OCI-M2 (cell line): ENCODE measurements at regions not wholly inside any gene's neighbourhood (a gene's known extent, or its start where the extent isn't known, plus 50 kb on each side); places are given as distances from the start of the nearest gene placed in this dataset.
"Not testable (repeated sequence)": the region's sequence is repeated elsewhere in the genome, so short reads cannot be mapped to it uniquely, and the experiment has no call there.

Experiments used
- DNase-seq: peaks from one replicate; lab custom pipeline; 2025; ENCODE audit not compliant: unreplicated experiment; lab: John Stamatoyannopoulos, UW

GRCh38 chr3:22856811-22857210 is 346.3 kb upstream of the UBE2E2 start:
- DNase-seq, result no peak

DNA sequence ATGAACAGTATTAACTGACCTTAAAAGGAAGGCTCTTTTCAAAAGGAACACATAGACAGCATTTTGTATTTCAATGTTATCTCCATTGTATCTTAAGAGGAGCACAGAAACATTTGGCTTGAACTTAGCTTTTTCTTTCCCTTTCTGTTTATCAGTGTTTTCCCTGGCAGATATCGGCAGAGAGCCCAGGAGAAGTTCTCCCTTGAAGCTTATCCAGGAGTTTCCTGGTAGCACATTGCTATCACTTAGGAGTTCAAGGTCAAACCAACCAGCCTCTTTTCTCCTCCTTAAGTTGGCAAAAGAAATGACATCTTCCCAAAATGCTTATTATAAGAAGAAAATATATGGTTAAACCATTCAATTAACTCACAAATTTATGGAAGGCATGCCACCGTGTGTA is 344.6 kb upstream of the UBE2E2 start:
- DNase-seq, result no peak

- DNase-seq, result no peak
Observed at GRCh38 chr3:22859618-22860017, 343.5 kb upstream of the UBE2E2 start.

GRCh38 chr3:22861426-22861825 is 341.7 kb upstream of the UBE2E2 start:
- no peak for DNase-seq

DNA sequence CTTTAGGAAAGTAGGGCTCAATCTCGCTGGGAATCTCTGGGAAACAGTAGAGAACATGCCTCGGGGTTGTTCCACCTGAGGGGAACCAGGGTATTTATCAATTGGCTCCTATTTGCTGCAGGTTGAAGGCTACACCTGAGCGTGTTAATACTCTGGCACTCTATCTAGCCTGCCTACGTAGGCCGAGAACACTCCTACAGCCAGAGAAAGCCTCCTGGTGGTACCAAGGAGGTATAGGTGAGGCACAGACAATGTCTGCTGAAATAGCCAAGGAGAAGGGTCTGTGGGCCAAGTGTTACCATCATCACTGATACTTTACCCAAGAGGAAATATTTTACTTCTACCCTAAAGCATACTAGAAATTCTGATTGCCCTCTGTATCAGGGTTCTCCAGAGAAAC is 341.0 kb upstream of the UBE2E2 start:
- no peak for DNase-seq

DNA sequence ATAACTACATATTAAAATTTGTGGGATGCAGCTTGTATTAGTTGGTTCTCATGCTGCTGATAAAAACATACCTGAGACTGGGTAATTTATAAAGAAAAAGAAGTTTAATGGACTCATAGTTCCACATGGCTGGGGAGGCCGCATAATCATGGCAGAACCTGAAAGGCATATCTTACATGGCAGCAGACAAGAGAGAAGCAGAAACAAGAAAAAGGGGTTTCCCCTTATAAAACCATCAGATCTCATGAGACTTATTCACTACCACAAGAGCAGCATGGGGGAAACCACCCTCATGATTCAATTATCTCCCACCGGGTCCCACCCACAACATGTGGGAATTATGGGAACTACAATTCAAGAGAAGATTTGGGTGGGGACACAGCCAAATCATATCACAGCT is 320.3 kb upstream of the UBE2E2 start:
- not testable (repeated sequence) for DNase-seq

- no peak for DNase-seq
Observed at GRCh38 chr3:22885039-22885438, 318.1 kb upstream of the UBE2E2 start.

- no peak for DNase-seq
Observed at GRCh38 chr3:22885574-22886341, 317.4 kb upstream of the UBE2E2 start.

DNA sequence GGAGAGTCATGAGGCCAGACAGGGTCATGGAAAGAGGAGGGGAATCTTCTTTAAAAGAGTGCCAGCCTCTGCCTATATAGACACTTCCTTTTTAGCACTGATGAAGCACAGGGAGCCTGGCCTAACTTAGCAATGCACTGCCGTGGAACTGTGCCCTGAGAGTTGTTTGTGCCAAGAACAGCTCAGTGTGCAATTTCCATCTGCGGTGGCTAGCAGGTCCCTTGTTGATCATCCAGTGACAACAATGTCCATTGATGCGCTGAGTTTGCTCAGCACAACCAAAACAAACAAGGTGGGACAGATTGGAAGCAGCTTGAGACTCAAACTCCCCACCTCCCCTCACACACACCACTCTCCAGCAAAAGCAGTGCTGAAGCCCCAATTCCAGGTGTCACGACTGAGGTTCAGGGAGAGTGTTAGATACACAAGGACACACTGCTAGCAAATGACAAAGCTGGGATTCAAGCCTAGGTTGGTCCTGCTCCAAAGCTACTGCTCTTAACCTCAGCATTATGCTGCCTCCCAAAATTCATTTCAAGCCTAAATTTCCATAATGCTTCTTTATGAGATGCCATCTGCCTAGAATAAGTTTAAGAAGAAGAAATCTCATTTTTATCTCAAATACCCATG is 316.6 kb upstream of the UBE2E2 start:
- no peak for DNase-seq

DNA sequence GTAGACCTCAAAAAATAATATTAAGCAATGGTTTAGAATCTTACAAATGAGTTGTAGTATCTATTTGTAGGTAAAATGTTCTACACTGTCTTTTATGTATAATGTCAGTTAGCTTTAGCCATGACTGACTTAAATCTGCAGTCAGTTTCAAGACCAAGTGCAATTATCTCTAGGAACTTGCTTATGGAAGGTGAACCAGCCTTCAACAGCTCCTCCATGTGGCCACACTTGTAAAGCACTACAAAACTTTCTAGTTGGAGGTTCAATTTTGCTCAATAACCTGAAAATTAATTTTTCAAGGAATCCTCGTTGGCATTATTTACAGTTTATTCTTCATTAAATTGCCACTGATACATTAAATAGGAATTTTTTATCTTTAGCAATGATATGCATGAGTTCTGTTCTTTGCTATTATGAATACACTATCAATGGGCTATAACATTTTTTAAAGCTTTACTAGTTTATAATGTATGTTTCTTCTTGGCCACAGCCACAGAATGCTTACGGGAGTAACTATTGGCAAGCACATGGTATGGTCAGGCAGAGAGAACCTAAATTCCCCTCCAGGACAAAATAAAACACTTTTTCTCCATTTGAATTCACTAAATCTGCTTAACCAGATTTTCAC is 315.3 kb upstream of the UBE2E2 start:
- DNase-seq, result no peak

- DNase-seq, result no peak
Observed at GRCh38 chr3:22893101-22893500, 310.0 kb upstream of the UBE2E2 start.

GRCh38 chr3:22893644-22894325 is 309.3 kb upstream of the UBE2E2 start:
- no peak for DNase-seq

DNA sequence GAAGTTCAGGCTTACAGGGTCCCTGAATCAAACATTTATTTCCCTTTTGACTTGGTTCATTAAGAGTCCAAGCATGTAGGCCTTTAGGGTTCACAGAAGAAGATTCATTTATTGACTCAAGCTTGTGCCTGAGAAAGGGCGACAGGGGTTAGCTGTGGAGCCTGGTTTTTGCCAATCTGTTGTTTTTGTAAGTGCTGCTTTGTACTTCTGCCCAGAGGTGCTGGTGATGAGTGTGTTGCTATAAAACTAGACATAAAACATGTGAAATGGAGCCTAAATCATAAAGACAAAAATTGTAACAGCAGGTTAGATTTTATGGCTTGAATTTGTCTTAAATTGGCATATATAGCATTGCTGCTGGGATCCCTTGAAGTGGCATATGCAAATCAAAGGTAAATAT is 308.3 kb upstream of the UBE2E2 start:
- DNase-seq, result no peak

GRCh38 chr3:22895671-22896070 is 307.5 kb upstream of the UBE2E2 start:
- DNase-seq, result no peak

DNA sequence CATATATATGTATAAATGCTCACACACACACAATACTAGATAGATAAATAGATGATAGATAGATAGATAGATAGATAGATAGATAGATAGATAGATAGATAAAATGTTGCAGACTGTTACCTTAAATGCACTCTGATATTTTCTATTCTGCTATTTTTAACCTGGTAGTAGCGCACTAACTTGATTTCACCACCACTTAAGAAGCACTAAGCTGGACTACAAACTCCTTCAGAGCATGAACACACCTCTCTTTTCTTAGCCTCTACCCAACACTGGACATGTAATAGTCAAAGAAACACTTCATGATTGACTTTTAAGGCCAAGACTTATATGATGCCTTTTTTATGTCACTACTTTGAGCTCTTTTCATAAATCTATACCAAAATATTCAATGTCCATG is 304.6 kb upstream of the UBE2E2 start:
- DNase-seq, result no peak

GRCh38 chr3:22899441-22899840 is 303.7 kb upstream of the UBE2E2 start:
- no peak for DNase-seq

GRCh38 chr3:22900296-22900695 is 302.8 kb upstream of the UBE2E2 start:
- DNase-seq, result no peak

GRCh38 chr3:22901684-22902083 is 301.4 kb upstream of the UBE2E2 start:
- no peak for DNase-seq

DNA sequence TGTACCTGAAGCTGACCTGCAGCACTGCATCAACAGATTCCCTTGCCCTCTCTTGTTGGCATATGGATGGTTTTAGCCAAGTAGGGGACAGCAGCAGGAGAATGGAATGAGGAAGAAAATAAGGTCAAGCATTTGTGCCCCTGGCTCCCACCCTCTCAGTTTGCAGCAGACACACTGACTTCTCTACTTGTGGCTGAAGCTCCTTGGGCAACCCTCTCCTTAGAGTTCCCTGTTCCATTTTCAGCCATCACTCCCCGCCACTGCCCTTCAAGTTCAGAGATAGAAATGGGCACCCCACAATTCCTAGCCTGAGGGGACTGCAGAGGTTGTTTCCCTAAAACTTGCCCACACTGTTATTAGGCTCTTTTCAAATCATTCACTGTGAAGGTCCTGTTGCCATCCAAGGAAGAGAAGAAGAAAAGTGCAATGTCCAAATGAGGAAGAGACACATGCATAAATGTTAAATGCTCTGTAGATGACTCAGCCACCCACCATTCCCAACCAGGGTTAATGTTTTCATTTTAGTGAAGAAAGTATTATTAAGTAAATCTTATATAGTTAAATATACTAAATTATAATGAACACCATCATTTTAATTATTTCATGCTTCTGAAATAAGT is 295.9 kb upstream of the UBE2E2 start:
- no peak for DNase-seq

DNA sequence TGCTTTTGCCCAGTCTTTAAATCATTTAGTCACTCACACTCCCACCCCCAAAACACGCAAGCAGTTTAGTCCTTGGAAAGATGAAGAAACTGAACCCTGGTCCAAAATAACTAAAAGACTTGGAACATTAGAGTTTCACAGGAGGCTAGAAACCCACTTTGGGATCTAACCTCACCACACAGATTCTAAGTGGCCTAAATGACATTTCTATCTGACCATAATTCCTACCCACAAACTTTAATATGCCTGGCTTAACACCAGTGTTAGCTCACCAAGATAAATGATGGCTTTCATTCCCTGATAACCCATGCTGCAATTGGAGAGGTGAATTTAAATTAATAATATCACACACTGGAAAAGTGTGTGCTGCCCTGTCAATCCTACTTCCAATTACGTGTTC is 295.3 kb upstream of the UBE2E2 start:
- no peak for DNase-seq

GRCh38 chr3:22908989-22909507 is 294.1 kb upstream of the UBE2E2 start:
- no peak for DNase-seq
